ENCODE measurements at regions not wholly inside any gene's neighbourhood (a gene's known extent, or its start where the extent isn't known, plus 50 kb on each side); places are given as distances from the start of the nearest gene placed in this dataset.

DNA sequence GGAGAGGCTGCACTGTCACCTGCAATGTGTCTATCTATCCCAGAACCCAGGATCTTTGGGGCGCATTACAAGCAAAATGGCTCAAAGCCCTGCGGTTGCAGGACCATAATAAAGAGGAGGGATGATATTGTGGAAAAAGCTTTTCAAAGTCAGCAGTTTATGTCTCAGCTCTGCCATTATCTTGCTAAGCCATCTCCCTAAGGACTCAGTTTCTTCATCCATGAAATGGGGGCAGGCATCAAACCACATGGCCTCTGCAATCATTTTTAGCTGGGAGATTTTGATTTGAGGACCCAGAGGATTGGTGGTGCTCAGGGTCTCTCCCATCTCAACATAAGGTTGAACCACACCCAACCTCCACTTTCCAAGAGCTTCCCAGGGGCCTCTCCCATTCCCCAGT, 513.8 kb downstream of the MIAT start:
- TF ChIP-seq, protein P1, sequence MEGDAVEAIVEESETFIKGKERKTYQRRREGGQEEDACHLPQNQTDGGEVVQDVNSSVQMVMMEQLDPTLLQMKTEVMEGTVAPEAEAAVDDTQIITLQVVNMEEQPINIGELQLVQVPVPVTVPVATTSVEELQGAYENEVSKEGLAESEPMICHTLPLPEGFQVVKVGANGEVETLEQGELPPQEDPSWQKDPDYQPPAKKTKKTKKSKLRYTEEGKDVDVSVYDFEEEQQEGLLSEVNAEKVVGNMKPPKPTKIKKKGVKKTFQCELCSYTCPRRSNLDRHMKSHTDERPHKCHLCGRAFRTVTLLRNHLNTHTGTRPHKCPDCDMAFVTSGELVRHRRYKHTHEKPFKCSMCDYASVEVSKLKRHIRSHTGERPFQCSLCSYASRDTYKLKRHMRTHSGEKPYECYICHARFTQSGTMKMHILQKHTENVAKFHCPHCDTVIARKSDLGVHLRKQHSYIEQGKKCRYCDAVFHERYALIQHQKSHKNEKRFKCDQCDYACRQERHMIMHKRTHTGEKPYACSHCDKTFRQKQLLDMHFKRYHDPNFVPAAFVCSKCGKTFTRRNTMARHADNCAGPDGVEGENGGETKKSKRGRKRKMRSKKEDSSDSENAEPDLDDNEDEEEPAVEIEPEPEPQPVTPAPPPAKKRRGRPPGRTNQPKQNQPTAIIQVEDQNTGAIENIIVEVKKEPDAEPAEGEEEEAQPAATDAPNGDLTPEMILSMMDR (IDR thresholded peaks at IDR 0.05), result no peak
- TF ChIP-seq POLR2A (IDR thresholded peaks at IDR 0.05) (no peak), POLR2AphosphoS5 (IDR thresholded peaks at IDR 0.05) (no peak), EP300 (IDR thresholded peaks at IDR 0.05) (no peak)

All from stomach (tissue), 4 donors.